Right forelimb (tissue), 1 donor: ENCODE measurements at regions not wholly inside any gene's neighbourhood (a gene's known extent, or its start where the extent isn't known, plus 50 kb on each side); places are given as distances from the start of the nearest gene placed in this dataset.

Source experiments
- DNase-seq: peaks from one replicate; pipeline ENCODE4 v3.0.0-alpha.2; 2018

GRCh38 chr3:147773116-147773630 is 364.0 kb downstream of the ZIC1 start:
- no peak for DNase-seq

DNA sequence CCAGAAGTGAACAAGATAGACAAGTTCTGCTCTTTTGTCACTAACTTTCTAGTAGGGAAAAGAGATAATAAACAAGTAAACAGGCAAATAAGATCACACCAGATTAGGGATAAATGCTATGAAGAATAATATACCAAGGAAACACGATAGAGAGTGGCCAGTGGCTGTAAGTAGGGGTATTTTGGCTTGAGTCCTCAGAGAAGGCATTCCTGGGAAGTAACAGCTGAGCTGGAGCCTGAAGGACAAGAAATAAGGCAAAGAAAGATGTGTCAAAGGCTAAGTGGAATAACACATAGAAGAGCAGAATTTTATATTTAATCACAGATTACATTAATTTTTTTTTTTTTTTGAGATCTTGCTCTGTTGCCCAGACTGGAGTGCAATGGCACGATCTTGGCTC is 366.2 kb downstream of the ZIC1 start:
- no peak for DNase-seq

GRCh38 chr3:147775816-147776530 is 366.8 kb downstream of the ZIC1 start:
- DNase-seq = no peak

GRCh38 chr3:147793841-147794240 is 384.7 kb downstream of the ZIC1 start:
- DNase-seq = no peak

DNA sequence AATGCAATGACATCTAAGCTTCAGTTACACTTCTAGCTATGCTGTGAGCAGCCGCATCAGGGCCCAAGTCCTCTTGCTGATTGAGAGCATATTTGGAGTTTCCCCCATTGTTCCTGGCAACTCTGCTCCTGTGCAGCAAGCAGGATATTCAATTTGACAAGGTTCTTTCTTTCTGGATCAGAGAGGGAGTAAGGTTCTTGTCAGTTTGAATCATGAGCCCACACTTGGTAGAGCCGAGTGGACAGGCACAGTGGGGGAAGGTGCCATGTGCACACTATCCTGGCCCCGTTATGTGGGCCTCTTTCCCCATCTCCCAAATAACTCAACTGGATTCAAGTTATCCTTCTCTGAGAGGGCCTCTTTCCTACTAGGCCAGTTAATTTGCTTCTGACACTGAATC is 385.4 kb downstream of the ZIC1 start:
- no peak for DNase-seq

DNA sequence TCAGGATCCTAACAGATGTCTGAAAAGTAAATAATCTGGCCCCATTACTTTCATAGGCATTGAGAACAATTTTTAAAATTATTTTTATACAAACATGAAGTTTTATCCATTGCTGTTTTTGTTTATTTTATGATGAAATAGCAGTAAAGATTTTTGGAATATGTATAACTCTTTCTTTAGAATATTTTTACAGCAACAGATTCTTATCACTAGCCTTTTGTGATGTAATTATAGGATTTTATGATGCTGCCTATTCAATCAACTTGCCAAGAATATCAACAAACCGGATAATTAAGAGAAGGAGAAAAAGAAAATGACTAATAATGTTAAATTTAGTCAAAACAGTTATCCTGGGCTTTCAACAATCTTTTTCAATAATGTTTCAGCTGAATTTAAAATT is 386.3 kb downstream of the ZIC1 start:
- no peak for DNase-seq

DNA sequence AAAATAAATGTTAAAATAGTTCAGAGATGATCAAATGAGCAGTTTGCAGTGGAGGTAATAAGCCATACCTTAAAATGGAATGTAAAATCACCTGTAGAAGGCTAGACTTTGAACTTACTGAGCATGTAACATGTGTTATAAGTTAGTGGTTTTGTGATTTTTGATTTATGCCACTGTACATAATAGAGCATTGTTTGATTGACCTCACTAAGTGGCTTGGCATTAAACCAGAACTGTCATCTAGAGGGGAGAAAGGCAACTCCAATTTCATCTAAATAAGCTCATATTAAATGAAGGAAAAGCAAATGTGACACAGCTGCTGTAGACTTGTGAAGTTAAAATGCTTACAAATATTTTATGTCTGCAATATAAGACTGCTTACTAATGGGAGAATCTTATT is 387.9 kb downstream of the ZIC1 start:
- DNase-seq = no peak

- DNase-seq = no peak
Measured at GRCh38 chr3:147799601-147800000, 390.4 kb downstream of the ZIC1 start.

DNA sequence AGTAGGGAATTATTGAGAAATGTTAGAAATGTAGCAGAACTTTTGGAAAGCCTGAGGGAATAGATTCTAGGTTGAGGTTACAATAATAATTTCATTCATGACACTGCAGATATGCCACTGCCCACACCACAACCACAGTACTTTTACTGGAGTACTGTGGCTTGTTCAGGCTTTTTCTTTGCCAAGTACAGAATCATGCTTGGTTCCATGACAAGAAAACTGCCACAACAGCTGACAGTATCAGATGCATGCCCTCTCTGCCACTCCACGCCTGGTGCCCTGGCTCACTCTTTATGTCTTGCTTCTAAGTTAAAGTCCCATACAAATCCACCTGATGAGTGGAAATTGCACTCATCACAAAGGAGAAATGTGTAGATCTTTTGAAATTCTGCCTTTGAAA is 398.6 kb downstream of the ZIC1 start:
- DNase-seq = no peak

GRCh38 chr3:147809206-147809605 is 400.0 kb downstream of the ZIC1 start:
- DNase-seq = no peak

GRCh38 chr3:147812186-147812911 is 403.2 kb downstream of the ZIC1 start:
- DNase-seq = no peak

- DNase-seq = no peak
Measured at GRCh38 chr3:147813256-147813655, 404.1 kb downstream of the ZIC1 start.

GRCh38 chr3:147816752-147817151 is 407.6 kb downstream of the ZIC1 start:
- DNase-seq = peak; percentile 76

DNA sequence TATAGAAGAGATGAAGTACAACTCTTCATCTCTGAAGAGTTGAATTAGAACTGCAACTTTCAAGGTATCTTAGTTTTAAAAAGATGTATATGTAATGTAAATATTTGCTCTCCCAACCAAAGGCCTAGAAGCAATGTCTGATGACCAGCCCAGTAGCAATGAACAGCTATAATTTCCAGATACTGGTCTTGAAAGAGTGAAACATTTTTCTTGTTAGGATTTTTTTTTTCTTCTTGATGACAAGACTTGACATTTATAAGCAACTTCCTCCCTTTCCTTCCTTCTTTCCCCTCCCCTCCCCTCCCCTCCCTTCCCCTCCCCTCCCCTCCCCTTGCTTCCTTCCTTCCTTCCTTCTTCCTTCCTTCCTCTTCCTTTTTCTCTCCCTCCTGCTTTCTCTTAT is 423.4 kb downstream of the ZIC1 start:
- no peak for DNase-seq

DNA sequence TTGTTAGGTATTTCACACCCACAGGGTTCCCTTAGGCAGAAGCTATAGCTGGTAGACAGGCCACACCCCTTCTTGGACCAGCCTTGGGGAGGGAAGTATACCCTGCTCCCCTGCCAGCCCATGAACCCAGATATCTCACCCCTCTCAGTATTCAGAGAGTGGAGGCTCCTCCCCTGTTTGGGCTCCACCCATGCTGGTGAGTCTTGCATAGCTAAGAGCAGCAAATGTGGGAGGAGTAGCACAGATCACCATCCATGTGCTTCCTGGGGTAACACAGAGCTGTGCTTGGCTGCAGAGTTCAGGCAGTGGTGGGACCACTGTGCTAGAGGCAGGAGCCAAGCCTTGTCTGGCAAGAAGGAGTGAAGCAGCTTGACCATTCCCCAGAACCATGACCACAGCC is 427.2 kb downstream of the ZIC1 start:
- no peak for DNase-seq

GRCh38 chr3:147838652-147839051 is 429.5 kb downstream of the ZIC1 start:
- no peak for DNase-seq

GRCh38 chr3:147843331-147843730 is 434.2 kb downstream of the ZIC1 start:
- no peak for DNase-seq

GRCh38 chr3:147846293-147846692 is 437.1 kb downstream of the ZIC1 start:
- no peak for DNase-seq

DNA sequence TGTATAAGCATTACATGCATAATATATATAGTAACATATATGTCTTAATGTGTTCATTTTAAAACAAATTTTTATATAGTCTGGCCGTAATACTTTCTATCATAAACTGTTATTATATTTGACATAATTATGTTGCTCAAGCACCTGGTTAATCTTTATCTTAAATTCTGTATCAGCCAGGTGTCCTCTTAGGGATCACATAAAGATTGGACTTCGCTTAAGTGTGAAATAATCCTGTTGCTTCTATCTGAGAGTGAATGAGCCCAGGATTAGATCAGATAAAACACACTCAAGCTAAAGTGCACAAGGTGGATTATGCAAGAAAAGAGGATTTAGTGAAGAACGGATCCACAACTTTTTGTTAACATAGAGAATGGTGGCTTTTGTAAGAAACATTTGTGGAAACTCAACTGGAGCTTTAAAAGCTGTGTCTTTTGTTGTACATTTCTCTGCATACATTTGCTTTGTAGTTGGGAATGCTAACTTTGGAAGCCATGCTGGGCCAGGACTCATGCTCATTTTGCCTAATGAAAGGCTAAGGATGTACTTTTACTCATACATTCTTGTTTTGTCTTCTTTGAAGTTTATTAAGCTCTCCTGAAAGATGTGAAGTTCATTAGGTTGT is 437.8 kb downstream of the ZIC1 start:
- no peak for DNase-seq

- DNase-seq = no peak
Measured at GRCh38 chr3:147851062-147851461, 441.9 kb downstream of the ZIC1 start.

- no peak for DNase-seq
Measured at GRCh38 chr3:147854542-147854941, 445.4 kb downstream of the ZIC1 start.

DNA sequence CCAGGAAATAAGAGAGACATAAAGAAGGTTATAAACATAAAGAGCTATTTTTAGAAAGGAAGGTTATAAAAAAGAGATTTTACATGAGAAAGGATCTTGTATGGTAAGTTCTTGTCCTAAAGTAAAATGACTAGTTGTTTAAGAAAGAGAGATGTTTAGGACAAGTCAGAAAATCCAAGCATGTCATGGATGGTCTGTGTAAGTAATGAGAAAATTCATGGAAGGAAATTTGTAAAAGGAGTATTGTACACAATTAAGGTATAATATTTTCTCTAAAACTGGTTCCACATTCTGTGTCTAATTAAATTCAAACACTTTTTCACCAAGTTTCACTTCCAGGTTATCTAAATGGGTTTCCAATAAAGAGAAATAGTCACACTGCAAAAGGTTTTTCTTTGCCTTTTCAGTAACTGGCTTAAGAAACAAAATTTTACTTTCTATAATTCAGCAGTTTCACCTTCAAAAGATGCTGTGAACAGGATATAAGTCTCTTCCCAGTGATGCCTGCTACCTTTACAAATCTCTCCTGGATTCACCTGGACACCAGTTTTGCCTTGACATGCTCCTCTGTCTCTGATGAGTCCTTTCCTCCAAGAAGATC is 455.7 kb downstream of the ZIC1 start:
- no peak for DNase-seq

- DNase-seq = no peak
Measured at GRCh38 chr3:147866561-147866960, 457.4 kb downstream of the ZIC1 start.

GRCh38 chr3:147872568-147872967 is 463.4 kb downstream of the ZIC1 start:
- no peak for DNase-seq
